ENCODE measurements at regions not wholly inside any gene's neighbourhood (a gene's known extent, or its start where the extent isn't known, plus 50 kb on each side); places are given as distances from the start of the nearest gene placed in this dataset.

DNA sequence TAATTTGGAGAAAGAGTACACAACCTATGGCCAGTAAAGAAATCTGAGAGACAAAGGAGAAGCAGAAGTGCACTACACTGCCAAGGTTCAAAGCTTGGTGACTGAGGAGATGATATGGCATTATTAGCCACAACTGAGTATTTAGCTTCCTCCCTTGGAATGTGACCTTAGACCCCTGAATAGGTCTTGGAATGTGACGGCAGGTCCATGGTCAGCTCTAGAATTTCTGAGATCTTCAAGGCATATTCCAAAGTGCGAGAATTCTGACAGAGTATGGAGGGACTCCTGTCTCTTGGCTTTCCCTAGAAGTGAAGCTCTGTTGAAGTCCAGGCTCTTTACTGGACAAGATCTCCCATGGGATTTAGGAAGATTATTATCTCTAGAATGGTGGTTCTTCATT, 130.0 kb upstream of the FN1 start:
- DNase-seq (ENCODE audit: low read depth in 1 of 2, low spot score in 2 of 2) (no peak), FAIRE-seq (no peak)
- H2BK120ac ChIP-seq (replicated peaks; ENCODE audit: low read depth, low read length), result no peak overlapping the region
- ChIA-PET POLR2A (ENCODE audit: partially characterized antibody) (no interaction called here), CTCF (ENCODE audit: partially characterized antibody) (interaction anchor here (0.6 kb wide), 1 partner anchor 8 kb away, joined by 3 read pairs; no protein-coding TSS in a partner anchor)
- H3K79me2 ChIP-seq (ENCODE audit: control insufficient read depth in 1 of 2, insufficient read depth in 2 of 2, low read length in 2 of 2), result no peaks in the 10 kb centered on the region
- no peak overlapping the region for H4K5ac ChIP-seq (ENCODE audit: insufficient read length, low read depth, low read length)
- no peak overlapping the region for H4K8ac ChIP-seq (ENCODE audit: extremely low read depth, insufficient read depth, low read length)
- H2AFZ ChIP-seq (ENCODE audit: low read length), result no peak overlapping the region
- no peaks in the 10 kb centered on the region for H3K9me3 ChIP-seq (ENCODE audit: insufficient read depth in 2 of 2, low read depth in 1 of 2, low read length in 1 of 2)
- H3K9ac ChIP-seq (replicated peaks in 1 of 4; ENCODE audit: extremely low read depth in 1 of 4, low read depth in 3 of 4, low read length in 3 of 4), result no peak overlapping the region
- no peak overlapping the region for H4K91ac ChIP-seq (replicated peaks; ENCODE audit: insufficient read length, low read length)
- no peaks in the 10 kb centered on the region for H3K79me1 ChIP-seq (ENCODE audit: low read depth, low read length)
- H3K23me2 ChIP-seq (ENCODE audit: low read depth, low read length), result no peaks in the 10 kb centered on the region
- 94% methylated on average over 2 of the region's 2 CpGs; no CpG with 5 or more reads in 1 of the 2 experiments for WGBS, 2 experiments (ENCODE audit: extremely low coverage in 1 of 2, insufficient coverage in 1 of 2, insufficient read length in 1 of 2, insufficient replicate concordance in 2 of 2, low coverage in 1 of 2, low lambda C conversion rate in 2 of 2, missing lambda C conversion rate in 1 of 2)
- no peaks in the 10 kb centered on the region for H3K27me3 ChIP-seq (replicated peaks in 1 of 4; ENCODE audit: control insufficient read depth in 3 of 4, extremely low read depth in 1 of 4, insufficient read depth in 3 of 4, low read length in 3 of 4)
- H2AK5ac ChIP-seq (ENCODE audit: low read depth, low read length), result no peak overlapping the region
- H3K27ac ChIP-seq (ENCODE audit: low read depth, low read length), result no peak overlapping the region
- no peak overlapping the region for H3K4ac ChIP-seq (replicated peaks; ENCODE audit: insufficient read length, low read depth, low read length)
- H3K4me1 ChIP-seq (replicated peaks in 1 of 4; ENCODE audit: control insufficient read depth in 3 of 4, insufficient read depth in 4 of 4, low read length in 3 of 4), result no peaks in the 10 kb centered on the region
- H4K20me1 ChIP-seq (replicated peaks in 1 of 2; ENCODE audit: control insufficient read depth in 1 of 2, insufficient read depth in 2 of 2, low read length in 2 of 2), result no peaks in the 10 kb centered on the region
- no peak overlapping the region for H3K4me3 ChIP-seq (ENCODE audit: extremely low read depth in 1 of 4, insufficient read depth in 2 of 4, low read depth in 3 of 4, low read length in 4 of 4)
- H3K36me3 ChIP-seq (ENCODE audit: control insufficient read depth in 2 of 4, insufficient read depth in 4 of 4, low read length in 3 of 4), result no peaks in the 10 kb centered on the region
- no peak overlapping the region for H3K4me2 ChIP-seq (ENCODE audit: insufficient read depth in 1 of 2, low read depth in 2 of 2, low read length in 2 of 2)
- no peak overlapping the region for H3K14ac ChIP-seq (ENCODE audit: insufficient read length)
- no peak overlapping the region for H3K56ac ChIP-seq (replicated peaks; ENCODE audit: insufficient read length, low read depth, low read length)
- no peak overlapping the region for H3K18ac ChIP-seq (ENCODE audit: extremely low read depth, low read length)
- H2BK20ac ChIP-seq (ENCODE audit: low read length), result no peak overlapping the region
- no peak overlapping the region for H3K23ac ChIP-seq (ENCODE audit: insufficient read length)
- TF ChIP-seq YY1 (IDR thresholded peaks at IDR 0.05; ENCODE audit: low read depth, low read length) (no peak), ZNF274 (IDR thresholded peaks at IDR 0.05; ENCODE audit: borderline replicate concordance, extremely low read depth, low read length) (no peak), USF2 (IDR thresholded peaks at IDR 0.05; ENCODE audit: low read length) (no peak), SAP30 (IDR thresholded peaks at IDR 0.05; ENCODE audit: insufficient read depth, insufficient replicate concordance, low read length) (no peak), POLR2AphosphoS5 (IDR thresholded peaks at IDR 0.05; ENCODE audit: low read depth, low read length) (no peak), SP2 (IDR thresholded peaks at IDR 0.05; ENCODE audit: low read length) (no peak), ASH2L (IDR thresholded peaks at IDR 0.05; ENCODE audit: low read length) (no peak)
- no peak overlapping the region for H2BK15ac ChIP-seq (ENCODE audit: low read length)
- H2BK5ac ChIP-seq (ENCODE audit: low read depth, low read length), result no peak overlapping the region
- H2BK12ac ChIP-seq (ENCODE audit: low read depth, low read length), result no peak overlapping the region

Data from H1 (cell line).